IPS-15b (cell line): ENCODE measurements at regions not wholly inside any gene's neighbourhood (a gene's known extent, or its start where the extent isn't known, plus 50 kb on each side); places are given as distances from the start of the nearest gene placed in this dataset.

Experiments
- H3K27me3 ChIP-seq: one replicate; pipeline ENCODE4 v1.6.1; 2013; ENCODE audit warnings: low read length; ENCODE audit not compliant: control insufficient read depth, insufficient read depth
- H3K36me3 ChIP-seq: one replicate; pipeline ENCODE4 v1.6.1; 2013; ENCODE audit warnings: low read length; ENCODE audit not compliant: control insufficient read depth, insufficient read depth
- H3K4me1 ChIP-seq: one replicate; pipeline ENCODE4 v1.6.1; 2013; ENCODE audit warnings: mild to moderate bottlenecking, low read length; ENCODE audit not compliant: control insufficient read depth, insufficient read depth
- H3K4me3 ChIP-seq: one replicate; pipeline ENCODE4 v1.5.1; 2013; ENCODE audit warnings: low read depth, low read length
- H3K9ac ChIP-seq: one replicate; pipeline ENCODE4 v1.6.1; 2013; ENCODE audit warnings: low read depth, mild to moderate bottlenecking, low read length
- H3K9me3 ChIP-seq: one replicate; pipeline ENCODE4 v1.6.1; 2013; ENCODE audit warnings: mild to moderate bottlenecking, low read length; ENCODE audit not compliant: control insufficient read depth, insufficient read depth

- Histone ChIP-seq H3K9me3 (no peaks in the 10 kb centered on the region), H3K36me3 (no peaks in the 10 kb centered on the region), H3K27me3 (no peaks in the 10 kb centered on the region), H3K4me3 (no peak overlapping the region), H3K4me1 (peaks cover 4% of the 10 kb centered on the region), H3K9ac (no peak overlapping the region)
Observed at GRCh38 chr19:28569132-28570131, 643.5 kb downstream of the UQCRFS1 start.

GRCh38 chr19:28567834-28568233, 645.1 kb downstream of the UQCRFS1 start:
- no peaks in the 10 kb centered on the region for H3K9me3 ChIP-seq
- no peak overlapping the region for H3K4me3 ChIP-seq
- H3K36me3 ChIP-seq = no peaks in the 10 kb centered on the region
- H3K27me3 ChIP-seq = no peaks in the 10 kb centered on the region
- no peak overlapping the region for H3K9ac ChIP-seq
- peaks cover 4% of the 10 kb centered on the region for H3K4me1 ChIP-seq

- Histone ChIP-seq H3K4me3 (no peak overlapping the region), H3K9ac (no peak overlapping the region), H3K27me3 (no peaks in the 10 kb centered on the region), H3K9me3 (no peaks in the 10 kb centered on the region), H3K36me3 (no peaks in the 10 kb centered on the region), H3K4me1 (no peaks in the 10 kb centered on the region)
Observed at GRCh38 chr19:28563964-28564921, 648.7 kb downstream of the UQCRFS1 start.

- Histone ChIP-seq H3K4me1 (no peaks in the 10 kb centered on the region), H3K36me3 (no peaks in the 10 kb centered on the region), H3K9me3 (no peaks in the 10 kb centered on the region), H3K9ac (no peak overlapping the region), H3K27me3 (no peaks in the 10 kb centered on the region), H3K4me3 (no peak overlapping the region)
Observed at GRCh38 chr19:28560786-28561185, 652.2 kb downstream of the UQCRFS1 start.

- Histone ChIP-seq H3K4me3 (no peak overlapping the region), H3K9me3 (no peaks in the 10 kb centered on the region), H3K4me1 (no peaks in the 10 kb centered on the region), H3K36me3 (no peaks in the 10 kb centered on the region), H3K9ac (no peak overlapping the region), H3K27me3 (no peaks in the 10 kb centered on the region)
Observed at GRCh38 chr19:28558783-28559182, 654.2 kb downstream of the UQCRFS1 start.

GRCh38 chr19:28556371-28556770, 656.6 kb downstream of the UQCRFS1 start:
- Histone ChIP-seq H3K27me3 (no peaks in the 10 kb centered on the region), H3K9me3 (no peaks in the 10 kb centered on the region), H3K9ac (no peak overlapping the region), H3K4me1 (no peaks in the 10 kb centered on the region), H3K36me3 (no peaks in the 10 kb centered on the region), H3K4me3 (no peak overlapping the region)

- H3K9ac ChIP-seq = no peak overlapping the region
- H3K4me1 ChIP-seq = no peaks in the 10 kb centered on the region
- no peaks in the 10 kb centered on the region for H3K27me3 ChIP-seq
- no peak overlapping the region for H3K4me3 ChIP-seq
- H3K36me3 ChIP-seq = no peaks in the 10 kb centered on the region
- no peaks in the 10 kb centered on the region for H3K9me3 ChIP-seq
Observed at GRCh38 chr19:28555317-28555716, 657.6 kb downstream of the UQCRFS1 start.

- Histone ChIP-seq H3K9me3 (no peaks in the 10 kb centered on the region), H3K9ac (no peak overlapping the region), H3K36me3 (no peaks in the 10 kb centered on the region), H3K4me3 (no peak overlapping the region), H3K27me3 (no peaks in the 10 kb centered on the region), H3K4me1 (no peaks in the 10 kb centered on the region)
Observed at GRCh38 chr19:28554321-28555091, 658.4 kb downstream of the UQCRFS1 start.

GRCh38 chr19:28553764-28554163, 659.2 kb downstream of the UQCRFS1 start:
- Histone ChIP-seq H3K4me3 (no peak overlapping the region), H3K9me3 (no peaks in the 10 kb centered on the region), H3K9ac (no peak overlapping the region), H3K27me3 (no peaks in the 10 kb centered on the region), H3K4me1 (no peaks in the 10 kb centered on the region), H3K36me3 (no peaks in the 10 kb centered on the region)

GRCh38 chr19:28553005-28553404, 659.9 kb downstream of the UQCRFS1 start:
- H3K4me3 ChIP-seq = no peak overlapping the region
- no peaks in the 10 kb centered on the region for H3K27me3 ChIP-seq
- no peaks in the 10 kb centered on the region for H3K36me3 ChIP-seq
- H3K4me1 ChIP-seq = no peaks in the 10 kb centered on the region
- H3K9ac ChIP-seq = no peak overlapping the region
- H3K9me3 ChIP-seq = no peaks in the 10 kb centered on the region

GRCh38 chr19:28549680-28550277, 663.2 kb downstream of the UQCRFS1 start:
- Histone ChIP-seq H3K36me3 (peaks cover 2% of the 10 kb centered on the region), H3K9ac (no peak overlapping the region), H3K4me3 (no peak overlapping the region), H3K9me3 (no peaks in the 10 kb centered on the region), H3K4me1 (peaks cover under 1% of the 10 kb centered on the region), H3K27me3 (no peaks in the 10 kb centered on the region)
